M059J (cell line): ENCODE measurements at regions not wholly inside any gene's neighbourhood (a gene's known extent, or its start where the extent isn't known, plus 50 kb on each side); places are given as distances from the start of the nearest gene placed in this dataset.

Experiments
- DNase-seq: peaks from one replicate; pipeline ENCODE4 v3.0.0-alpha.2; 2012; ENCODE audit warnings: low read depth

DNA sequence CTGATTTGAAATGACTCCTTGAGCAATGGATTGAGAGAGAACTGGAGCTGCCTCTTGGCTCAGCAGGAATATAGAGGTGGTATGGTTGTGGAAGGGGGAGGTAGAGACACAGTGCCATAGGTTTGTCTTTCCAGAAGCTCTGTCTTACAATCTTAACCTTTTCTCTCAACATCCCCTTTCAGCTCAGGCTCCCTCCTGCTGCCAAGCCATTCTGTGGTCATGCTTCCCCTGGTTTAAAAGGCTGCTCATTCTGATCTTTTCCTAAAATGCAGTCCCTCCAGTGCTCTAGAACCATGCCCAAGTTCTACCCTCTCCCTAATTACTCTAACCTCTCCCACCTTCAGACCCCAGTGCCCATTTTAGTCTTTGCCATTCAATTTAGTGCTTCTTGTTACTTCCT is 517.9 kb upstream of the MARCKS start:
- no peak for DNase-seq

DNA sequence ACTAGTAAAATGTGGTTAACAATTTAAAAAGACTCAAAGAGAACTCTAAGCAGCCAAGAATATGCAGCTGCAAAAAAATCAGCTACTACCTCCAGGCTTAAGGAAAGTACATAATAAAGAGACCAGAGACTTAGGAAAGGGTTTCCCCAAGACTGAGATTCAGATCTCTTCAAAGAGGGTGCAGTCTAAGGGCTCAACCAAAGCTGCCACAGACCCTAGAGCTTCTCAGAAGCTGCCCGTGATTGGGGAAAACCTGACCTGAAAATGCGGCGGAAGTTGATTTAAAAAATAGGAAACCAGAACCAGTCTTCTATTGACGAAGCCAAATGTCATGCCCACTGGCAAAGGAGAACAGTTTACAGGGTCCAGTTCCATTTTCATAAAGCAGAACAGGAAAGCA is 516.8 kb upstream of the MARCKS start:
- no peak for DNase-seq

DNA sequence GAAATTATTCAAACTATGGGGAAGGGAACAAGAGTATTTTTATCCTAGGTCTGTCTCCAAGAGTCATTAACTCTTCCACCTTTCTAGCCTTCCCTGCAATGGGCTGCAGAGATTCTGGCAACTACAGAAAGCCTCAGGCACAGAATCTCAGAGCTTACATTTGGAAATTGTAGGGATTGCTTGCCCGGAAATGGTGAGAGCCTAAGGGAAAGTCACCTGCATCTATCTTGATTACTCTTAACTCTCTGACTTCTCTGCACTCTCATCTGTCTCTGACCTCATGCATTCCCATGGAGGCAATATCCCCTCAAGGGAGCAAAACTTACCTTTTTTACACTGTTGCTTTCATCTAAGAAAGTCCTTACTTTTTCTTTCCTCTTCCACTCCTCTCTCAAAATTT is 513.2 kb upstream of the MARCKS start:
- DNase-seq, result peak; percentile 51

DNA sequence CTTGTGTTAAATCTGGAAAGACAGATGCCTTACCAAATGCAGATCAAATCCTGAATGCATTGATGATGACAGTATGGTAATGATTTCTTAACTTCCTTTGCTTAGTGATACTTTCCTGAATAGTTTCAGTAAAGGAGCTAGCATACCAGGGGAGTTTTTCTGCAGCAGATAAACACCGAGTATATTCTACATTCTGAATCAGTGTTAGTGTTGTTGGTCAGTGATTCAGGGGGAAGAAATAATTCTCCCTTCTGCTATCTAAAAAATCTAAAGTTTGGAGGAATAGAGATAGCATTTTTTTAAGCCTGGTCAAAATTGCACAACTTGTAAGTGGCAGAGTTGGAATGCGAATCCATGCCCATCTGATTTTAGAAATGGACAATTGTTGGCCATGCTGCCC is 512.2 kb upstream of the MARCKS start:
- peak; percentile 51 for DNase-seq

DNA sequence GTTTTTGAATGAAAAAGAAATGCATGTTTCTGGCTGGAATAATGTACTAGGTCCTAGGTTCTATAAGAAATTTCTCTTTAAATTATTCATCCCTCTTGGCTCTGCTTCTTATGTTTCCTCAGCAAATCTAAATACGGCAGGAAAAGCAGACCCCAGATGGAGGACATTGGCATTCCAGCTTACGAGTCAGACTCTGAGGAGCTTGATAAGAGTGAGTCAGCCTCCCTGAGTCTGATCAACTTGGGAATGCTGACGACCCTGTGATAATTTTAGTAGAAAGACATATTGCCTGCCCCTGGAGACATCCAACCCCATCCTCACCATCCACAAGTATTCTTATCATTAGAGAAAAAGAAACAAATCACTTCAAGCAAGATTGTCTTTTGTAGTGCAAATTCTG is 509.7 kb upstream of the MARCKS start:
- peak; percentile 51 for DNase-seq

DNA sequence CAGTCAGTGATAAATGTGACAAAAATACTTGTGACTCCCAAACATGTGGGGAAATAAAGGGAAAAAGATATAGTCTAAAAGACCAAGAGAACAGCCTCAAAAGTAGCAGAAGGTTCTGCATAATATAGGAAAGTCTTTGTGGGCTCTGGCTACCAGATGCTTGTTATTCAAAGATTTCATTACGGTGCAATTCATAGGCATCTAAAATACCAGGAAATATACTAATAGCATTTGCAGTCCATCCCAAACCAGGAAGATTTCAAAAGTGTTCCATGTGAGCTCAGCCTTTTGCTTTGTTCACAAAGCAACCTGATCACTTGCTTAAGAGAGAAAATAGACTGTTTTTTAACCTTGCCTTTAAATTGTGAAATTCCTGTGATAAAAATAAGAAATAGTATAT is 506.7 kb upstream of the MARCKS start:
- no peak for DNase-seq

DNA sequence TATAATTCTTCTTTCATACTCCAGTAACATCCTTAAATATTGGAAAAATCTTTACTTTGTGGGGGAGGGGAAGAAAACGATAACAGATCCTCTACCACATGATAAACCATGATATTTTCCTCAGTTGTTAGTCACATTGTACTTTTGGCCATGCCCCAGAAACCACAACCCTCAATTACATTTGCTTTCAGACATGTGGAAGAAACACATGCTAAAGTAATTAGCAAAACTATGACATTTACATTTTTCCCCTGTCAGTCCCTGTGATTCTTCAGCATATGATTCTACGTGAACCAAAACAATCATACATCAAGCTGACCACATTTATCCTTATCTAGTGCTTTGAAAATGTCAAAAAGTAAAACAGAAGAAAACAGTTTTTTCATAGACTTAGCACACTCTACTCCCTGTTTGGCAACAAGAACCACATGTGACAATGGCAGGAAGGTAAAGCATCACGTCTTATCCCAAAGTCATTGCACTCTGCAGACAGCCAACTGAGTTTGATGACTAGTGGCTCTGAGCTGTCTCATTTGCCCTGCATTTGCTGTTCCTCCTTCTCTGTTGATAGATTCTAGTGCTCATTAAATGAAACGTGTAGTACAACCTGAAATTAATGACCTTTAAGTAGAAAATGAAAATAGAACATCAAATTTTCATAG is 505.8 kb upstream of the MARCKS start:
- peak; percentile 76 for DNase-seq

DNA sequence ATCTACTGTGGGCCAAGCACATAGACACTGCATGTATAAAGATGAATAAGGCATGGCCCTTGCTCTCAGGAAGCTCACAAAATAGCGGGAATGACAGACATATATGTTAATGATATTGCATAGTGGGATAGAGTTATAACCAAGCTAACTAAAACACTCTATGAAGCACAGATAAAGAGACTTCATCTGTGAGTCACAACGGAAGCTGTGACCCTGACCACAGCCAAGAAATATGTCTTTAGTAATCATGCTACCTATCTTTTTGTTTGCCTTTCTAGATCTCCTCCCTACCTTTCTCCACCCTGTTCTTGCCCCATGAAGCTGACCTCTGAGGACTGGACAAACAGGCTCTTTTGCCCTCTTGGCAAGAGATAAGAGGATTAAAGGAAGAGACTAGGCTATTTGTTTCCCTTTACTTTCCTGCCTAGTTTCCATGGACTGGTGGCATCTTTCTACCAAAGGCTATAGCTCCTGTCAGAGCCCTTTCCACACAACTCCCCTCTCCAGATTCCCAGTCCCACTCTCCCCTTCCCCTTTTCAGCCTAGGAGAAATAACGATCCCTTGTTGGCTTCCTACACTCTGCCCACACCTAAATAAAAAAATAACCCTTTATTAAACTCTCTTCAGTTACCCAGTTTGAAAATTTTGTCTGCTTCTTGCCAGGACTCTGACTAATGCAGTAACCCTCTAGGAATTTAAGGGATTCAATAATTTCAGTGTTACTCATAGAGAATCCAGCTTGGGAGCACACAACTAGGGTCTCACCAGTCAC is 504.9 kb upstream of the MARCKS start:
- peak; percentile 96 for DNase-seq

DNA sequence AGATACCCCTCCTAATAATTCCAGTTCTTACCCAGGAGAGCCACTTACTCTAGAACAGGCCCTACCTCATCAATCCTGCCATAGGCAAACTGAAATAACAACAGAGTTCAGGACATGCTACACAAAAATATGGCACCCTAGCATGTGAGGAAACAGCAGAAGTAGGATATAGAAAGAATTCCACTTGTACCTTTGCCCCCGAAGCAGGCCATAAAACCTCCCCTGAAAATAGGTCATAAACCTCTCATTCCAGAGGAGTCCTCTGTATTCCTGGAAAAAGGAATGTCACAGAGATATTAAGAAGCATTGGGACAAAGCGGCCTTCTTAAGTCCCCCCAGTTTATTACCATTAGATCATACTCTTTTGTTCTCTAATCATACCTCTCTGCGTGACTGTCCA is 504.3 kb upstream of the MARCKS start:
- DNase-seq, result no peak

DNA sequence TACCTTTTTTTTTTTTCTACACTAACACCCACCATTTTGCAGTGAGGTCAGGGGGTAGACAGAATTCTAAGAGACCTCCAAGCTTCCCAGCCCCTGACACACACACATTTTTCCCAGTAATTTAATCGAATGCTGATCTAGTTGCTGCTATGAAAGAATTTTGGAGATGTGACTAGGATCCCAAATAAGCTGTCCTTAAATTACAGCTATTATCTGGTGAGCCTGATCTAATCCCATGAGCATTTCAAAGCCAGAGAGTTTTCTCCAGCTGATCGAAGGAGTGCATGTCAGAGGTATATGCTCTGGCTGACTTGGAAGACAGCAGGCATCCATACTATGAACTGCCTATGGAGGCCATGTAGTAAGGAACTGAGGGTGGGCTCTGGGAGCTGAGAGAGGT is 503.8 kb upstream of the MARCKS start:
- DNase-seq, result no peak

DNA sequence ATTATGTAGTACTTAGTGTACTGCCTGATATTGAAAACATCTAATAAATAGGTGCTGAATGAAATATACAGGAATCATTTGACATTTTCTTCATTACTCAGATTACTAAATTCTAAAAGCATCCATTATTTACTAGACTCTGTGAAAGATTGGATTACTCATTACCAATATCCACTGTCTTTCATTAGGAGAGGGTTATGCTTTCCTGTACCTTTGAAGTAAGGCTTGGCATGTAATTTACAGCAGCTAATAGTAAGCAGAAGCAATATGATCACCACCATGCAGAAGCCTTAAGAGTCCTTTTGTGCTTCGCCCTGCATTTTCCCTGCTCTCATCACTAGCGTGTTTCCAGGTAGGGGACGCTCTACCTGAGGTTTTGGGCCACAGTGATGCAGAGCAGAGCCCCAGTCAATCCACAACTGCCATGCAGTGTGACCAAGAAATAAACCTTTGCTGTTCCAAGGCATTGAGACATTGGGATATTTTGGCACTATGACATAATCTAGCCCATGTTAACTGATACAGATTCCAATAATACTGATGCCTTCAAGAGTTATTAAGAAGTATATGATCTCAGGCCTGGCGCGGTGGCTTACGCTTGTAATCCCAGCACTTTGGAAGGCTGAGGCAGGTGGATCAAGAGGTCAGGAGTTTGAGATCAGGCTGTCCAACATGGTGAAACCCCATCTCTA is 502.8 kb upstream of the MARCKS start:
- no peak for DNase-seq

DNA sequence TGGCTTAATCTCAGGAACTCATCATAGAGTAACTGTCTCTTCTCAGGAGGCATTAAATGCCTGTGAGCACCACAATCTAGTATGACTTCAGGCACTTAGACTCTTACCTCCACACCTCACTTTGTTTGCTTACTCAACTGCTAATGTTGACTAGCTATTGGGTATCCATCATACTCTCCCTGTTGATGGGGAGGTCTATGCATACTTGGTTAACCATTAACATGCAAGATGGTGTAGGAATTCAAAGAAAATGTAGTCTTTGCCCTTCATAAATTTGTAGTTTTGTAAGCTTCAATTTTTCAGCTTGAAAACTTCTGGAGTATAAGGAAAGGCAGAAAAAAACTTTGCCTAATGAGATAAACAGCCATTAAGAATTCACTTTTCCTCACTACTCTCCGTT is 501.0 kb upstream of the MARCKS start:
- no peak for DNase-seq

DNA sequence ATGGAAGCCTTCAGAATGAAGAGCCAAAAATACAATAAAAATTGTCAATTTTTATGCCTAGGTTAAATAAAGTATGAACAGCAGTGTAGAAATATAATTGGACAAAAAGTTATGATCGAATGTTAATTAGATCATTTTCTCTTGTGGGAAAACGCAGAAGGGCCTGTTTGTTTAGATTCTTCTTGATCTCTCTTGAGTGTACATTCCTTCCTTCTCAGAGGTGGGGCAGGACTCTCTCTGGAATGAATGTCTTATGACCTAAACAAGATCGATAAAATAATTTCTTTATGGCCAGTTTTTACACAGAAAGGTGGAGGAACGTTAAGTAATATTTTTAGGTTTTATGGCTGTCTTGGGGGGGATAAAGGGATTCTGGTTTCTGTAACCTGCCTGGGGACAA is 500.1 kb upstream of the MARCKS start:
- no peak for DNase-seq

DNA sequence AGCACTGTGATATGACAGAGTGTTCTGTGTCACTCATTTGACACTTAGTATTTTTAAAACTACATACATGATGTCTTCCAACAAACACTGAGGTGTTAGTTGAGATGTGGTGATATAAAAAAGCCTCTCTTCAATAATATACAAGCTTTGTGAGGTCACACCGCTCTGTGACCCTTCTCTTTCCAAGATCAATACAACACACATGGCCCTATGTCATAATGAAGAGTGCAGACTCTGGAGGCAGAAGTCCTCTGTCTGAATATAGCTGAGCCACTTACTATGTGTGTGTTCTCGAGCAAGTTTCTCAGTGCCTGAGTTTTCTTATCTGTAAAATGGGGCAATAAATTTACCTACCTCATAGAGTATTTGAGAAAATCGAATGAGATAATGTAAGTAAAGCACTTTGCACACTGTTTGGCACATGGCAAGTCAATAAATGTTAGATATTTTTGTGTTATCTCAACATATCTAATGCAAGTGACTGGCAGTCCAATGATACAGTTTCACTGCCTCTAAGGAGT is 499.0 kb upstream of the MARCKS start:
- DNase-seq, result no peak

DNA sequence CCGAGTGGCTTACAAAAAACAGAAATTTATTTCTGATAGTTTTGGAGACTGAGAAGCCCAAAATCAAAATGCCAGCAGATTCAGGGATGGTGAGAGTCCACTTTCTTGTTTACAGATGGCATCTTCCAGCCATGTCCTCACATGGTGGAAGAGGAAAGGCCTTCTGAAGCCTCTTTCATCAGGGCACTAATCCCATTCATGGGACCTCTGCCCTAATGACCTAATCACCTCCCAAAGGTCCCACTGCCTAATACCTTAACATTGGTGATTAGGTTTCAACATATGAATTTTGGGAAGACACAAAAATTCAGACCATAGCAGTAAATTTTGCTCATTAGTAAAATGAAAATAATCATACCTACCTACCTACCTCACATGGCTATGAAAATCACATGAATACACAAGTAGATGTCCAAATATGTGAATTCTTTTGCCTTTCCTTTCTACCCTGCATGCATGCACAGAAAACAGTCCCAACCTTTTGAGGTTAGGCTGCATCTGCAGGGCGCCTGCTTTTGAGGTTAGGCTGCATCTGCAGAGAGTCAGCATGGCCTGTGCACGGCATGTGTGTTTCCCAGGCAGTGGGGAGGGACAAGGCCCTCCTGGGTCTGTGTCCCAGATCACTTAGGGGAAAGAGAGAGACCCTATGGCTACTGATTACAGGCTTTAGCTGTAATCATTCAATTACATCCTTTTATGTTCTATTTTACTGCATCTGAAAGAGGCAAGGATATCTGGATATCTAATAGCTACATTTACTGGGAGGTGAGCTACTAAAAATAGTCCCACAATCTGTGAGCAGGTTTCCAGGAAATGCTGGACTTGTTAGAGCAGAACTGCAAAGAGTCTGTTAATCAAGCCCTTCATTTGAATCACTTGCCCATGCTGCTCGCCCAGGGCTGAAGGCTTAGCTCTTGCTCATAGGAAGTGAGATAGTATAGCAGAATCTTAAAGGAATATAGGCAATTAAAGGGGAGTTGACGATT is 497.7 kb upstream of the MARCKS start:
- peak; percentile 89 for DNase-seq

DNA sequence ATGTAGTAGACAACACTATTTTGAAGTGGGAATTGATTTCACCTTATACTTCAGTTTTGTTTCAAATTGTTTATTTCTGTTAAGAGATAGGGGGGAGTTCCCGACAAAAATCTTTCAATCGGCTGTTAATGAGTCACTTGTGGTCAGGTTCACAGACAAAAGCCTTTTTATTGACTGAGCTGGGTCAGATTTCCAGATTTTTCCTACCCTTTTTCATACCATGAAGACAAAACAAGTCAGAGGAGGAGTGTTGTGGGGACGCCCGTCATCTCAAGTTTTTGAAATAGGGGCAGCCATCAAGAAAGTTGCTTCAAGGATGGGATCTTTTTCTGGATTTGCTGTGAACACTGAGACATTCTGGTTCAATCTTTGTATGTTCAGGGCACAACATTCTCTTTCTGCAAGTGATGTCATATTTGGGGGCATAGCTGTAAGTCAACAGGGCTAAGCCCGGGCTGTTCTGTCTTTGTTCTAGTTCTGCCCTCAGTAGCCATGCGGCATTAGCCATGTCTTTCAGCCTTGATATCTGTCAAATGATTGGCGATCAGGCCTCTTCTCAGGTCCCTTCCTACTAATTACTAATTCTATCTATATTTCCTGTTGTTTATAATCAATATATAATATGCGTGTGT is 496.0 kb upstream of the MARCKS start:
- DNase-seq, result peak; percentile 98

DNA sequence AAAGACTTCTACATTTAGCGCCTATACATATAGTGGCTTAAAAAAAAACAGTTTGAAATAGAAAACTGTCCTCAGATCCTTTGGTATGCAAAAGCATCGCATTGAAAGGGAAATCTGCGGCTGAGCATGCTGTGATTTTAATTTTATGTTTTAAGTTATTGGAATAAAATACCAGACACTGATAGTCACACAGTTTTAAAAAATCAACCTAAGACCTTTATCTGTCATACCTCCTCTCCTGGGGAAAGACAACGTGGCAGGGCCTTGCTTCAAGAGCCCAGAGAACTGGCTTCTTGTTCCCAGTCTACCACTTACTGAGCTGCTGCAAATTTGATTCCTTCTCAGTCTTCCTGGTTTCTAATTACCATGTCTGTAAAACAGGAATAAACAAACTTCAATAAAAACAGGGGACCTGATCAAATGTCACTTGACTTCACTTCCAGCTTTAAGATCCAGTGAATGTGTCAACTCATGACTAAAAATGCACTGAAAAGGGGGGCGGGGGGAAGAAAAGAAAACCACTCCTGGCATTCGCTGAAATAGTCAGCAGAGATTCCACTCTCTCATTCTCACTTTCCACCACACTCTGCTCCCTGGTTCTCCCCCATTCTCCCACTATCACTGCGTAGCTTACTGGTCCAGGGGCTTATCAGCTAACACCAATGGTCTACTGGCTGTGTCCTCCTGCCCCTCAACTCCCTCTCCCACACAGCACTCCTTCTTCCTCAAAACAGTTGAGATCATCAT is 494.7 kb upstream of the MARCKS start:
- peak; percentile 95 for DNase-seq

DNA sequence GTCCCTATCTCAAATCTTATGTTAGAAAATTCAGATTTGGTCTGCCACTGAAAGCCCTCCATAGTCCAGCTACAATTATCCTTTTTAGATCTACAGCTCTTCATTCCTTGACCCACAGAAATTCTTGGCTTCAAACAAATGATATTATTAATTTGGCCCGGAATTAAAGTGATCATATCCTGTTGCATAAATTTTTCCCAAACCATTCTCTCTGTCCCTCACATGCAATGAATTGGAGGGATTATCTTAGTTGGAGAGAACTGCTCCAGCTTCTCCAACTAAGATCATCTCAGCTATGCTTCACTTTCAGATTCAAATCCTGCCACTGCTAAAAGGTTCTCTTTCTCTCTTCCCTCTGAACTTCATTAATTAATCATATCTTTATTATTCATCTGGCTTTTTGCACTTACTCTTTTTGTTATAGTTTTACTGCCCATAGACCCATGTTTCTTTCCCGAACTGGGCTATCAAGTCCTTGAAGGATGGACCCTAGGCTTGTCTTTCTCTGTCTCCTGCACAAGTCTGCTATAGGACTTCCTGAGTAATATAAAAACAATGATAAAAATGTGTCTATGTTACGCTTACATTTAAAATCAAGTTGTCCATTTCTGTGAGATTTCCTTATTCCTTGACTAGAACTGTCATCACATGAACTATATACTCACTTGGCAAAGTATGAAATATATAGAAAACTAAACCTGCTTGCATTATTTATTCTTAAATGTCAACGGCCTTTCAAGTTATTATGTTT is 493.9 kb upstream of the MARCKS start:
- DNase-seq, result peak; percentile 41

DNA sequence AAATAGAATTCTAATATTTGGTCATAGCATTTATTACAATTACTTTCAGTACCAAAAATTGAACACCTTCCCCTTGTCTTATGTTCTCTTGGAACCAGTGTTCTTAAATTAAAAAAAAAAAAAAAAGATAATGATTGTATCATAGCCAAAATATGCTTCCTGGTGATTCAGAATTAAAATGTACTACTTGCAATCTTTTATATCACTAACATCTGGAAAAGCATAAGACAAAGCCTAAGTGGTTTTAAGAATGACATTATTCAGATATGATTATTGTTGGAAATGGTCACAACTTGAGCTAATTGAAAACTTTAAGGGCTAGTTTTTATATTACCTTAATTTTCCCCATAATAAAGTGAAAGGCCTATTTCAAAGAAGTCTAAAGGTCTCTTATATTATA is 493.3 kb upstream of the MARCKS start:
- no peak for DNase-seq

DNA sequence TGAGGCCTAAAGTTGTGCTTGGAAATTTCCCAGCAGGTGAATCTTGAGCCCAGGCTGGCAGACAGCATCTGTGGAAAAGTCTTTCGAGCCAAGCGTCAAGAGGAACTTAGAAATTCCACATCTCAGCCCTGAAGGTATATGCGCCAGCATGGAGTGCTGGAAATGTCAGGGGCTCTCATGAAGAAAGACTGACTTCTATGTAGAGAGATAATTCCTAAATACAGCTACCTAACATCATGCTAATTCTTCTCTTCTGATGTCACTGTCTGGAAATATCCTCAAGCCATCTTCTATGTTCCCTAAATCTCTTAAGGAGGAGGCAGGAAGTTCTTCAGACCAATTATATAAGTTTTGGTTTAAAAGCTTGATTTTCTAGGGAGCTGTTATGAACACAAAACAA is 492.4 kb upstream of the MARCKS start:
- peak; percentile 68 for DNase-seq
